ENCODE measurements at regions not wholly inside any gene's neighbourhood (a gene's known extent, or its start where the extent isn't known, plus 50 kb on each side); places are given as distances from the start of the nearest gene placed in this dataset.

DNA sequence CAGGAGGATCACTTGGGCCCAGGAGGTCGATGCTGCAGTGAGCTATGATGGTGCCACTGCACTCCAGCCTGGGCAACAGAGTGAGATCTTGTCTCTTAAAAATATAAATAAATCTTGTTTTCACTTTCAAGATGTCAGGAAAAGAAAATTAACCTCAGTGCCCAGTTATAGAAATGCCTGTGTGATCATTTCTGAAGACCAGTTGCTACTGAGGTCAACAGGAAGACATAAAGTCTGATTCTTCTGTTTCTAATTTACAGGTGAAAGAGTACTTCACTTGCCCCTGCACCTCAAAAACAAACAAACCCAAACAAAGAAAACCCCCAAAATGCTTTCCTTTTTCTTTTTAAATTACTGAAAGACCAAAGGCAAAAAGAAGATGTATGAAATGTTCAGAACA is 174.3 kb upstream of the NBEA start:
- no peaks in the 10 kb centered on the region for H3K36me3 ChIP-seq (ENCODE audit: control insufficient read depth in 1 of 2, insufficient read depth in 2 of 2, low read length in 2 of 2)
- H3K18ac ChIP-seq (ENCODE audit: low read length) = no peak overlapping the region
- no peaks in the 10 kb centered on the region for H3K4me1 ChIP-seq (ENCODE audit: control insufficient read depth in 1 of 2, insufficient read depth in 2 of 2, low read length in 2 of 2)

DNA sequence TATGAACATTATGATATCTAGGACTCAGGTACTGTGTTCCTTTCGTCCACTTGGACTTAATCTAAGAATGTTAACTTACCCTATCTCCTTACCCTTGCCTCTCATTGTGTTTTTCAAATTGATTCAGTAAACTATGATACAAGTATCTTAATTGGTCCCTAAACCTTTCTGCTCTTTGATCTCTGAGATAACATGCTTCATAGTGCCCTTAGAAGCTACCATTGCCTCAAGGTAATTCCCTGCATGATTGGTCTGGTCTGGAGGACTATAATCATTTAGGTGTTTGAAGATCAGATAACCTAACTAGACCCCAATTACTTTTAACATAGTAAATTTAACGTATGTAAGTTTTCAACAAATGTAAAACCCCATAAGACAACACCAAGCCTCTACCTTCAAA is 169.9 kb upstream of the NBEA start:
- no peak overlapping the region for H3K4ac ChIP-seq (ENCODE audit: low read depth, low read length)
- H3K36me3 ChIP-seq (ENCODE audit: control insufficient read depth in 1 of 2, insufficient read depth in 2 of 2, low read length in 2 of 2) = no peaks in the 10 kb centered on the region
- no peaks in the 10 kb centered on the region for H3K4me1 ChIP-seq (ENCODE audit: control insufficient read depth in 1 of 2, insufficient read depth in 2 of 2, low read length in 2 of 2)
- no peak overlapping the region for H2BK5ac ChIP-seq (ENCODE audit: low read depth, low read length, poor library complexity)
- H2BK12ac ChIP-seq (ENCODE audit: low read length) = no peak overlapping the region
- H3K14ac ChIP-seq (ENCODE audit: low read length) = no peak overlapping the region
- H3K79me1 ChIP-seq (ENCODE audit: low read length) = no peaks in the 10 kb centered on the region
- H3K18ac ChIP-seq (ENCODE audit: low read length) = no peak overlapping the region
- no peaks in the 10 kb centered on the region for H3K27me3 ChIP-seq (ENCODE audit: insufficient read depth, low read length)
- no CpG with 5 or more reads among the region's 2 CpGs for WGBS (ENCODE audit: extremely low coverage, insufficient coverage, insufficient read length)
- H2AK5ac ChIP-seq (ENCODE audit: low read length) = no peak overlapping the region
- H4K91ac ChIP-seq (ENCODE audit: low read depth, low read length) = no peak overlapping the region
- H4K8ac ChIP-seq (ENCODE audit: low read depth, low read length) = no peak overlapping the region
- no peak overlapping the region for H3K4me3 ChIP-seq (ENCODE audit: low read depth, low read length)
- no peaks in the 10 kb centered on the region for H3K9me3 ChIP-seq (ENCODE audit: insufficient read depth, low read depth, low read length)
- H3K23ac ChIP-seq (ENCODE audit: low read length) = no peak overlapping the region
- no peak overlapping the region for H3K27ac ChIP-seq (ENCODE audit: low read depth, low read length)
- H2AFZ ChIP-seq (ENCODE audit: insufficient read depth, low read length, poor library complexity) = no peak overlapping the region
- H2BK120ac ChIP-seq (ENCODE audit: insufficient read depth, low read length, poor library complexity) = no peak overlapping the region
- H3K79me2 ChIP-seq (ENCODE audit: control insufficient read depth, insufficient read depth, low read length, poor library complexity) = no peaks in the 10 kb centered on the region
- H3K9ac ChIP-seq (ENCODE audit: low read length) = no peak overlapping the region
- H4K12ac ChIP-seq (ENCODE audit: low read depth, low read length) = no peak overlapping the region
- DNase-seq = no peak
- no peak overlapping the region for H3K4me2 ChIP-seq (ENCODE audit: low read length)

More for the DNA sequence above, 174.3 kb upstream of the NBEA start:
- peaks cover 3% of the 10 kb centered on the region for H3K79me1 ChIP-seq (ENCODE audit: low read length)
- no peak overlapping the region for H2BK5ac ChIP-seq (ENCODE audit: low read depth, low read length, poor library complexity)
- peaks cover 2% of the 10 kb centered on the region for H3K9me3 ChIP-seq (ENCODE audit: insufficient read depth, low read depth, low read length)
- no peak overlapping the region for H2AFZ ChIP-seq (ENCODE audit: insufficient read depth, low read length, poor library complexity)
- H4K12ac ChIP-seq (ENCODE audit: low read depth, low read length) = no peak overlapping the region
- no peak overlapping the region for H4K8ac ChIP-seq (ENCODE audit: low read depth, low read length)
- H3K4me3 ChIP-seq (ENCODE audit: low read depth, low read length) = no peak overlapping the region
- H3K23ac ChIP-seq (ENCODE audit: low read length) = no peak overlapping the region
- no peak overlapping the region for H3K4ac ChIP-seq (ENCODE audit: low read depth, low read length)
- no peak overlapping the region for H2BK12ac ChIP-seq (ENCODE audit: low read length)
- no peak overlapping the region for H3K9ac ChIP-seq (ENCODE audit: low read length)
- no peaks in the 10 kb centered on the region for H3K27me3 ChIP-seq (ENCODE audit: insufficient read depth, low read length)
- no peak overlapping the region for H3K14ac ChIP-seq (ENCODE audit: low read length)
- H2AK5ac ChIP-seq (ENCODE audit: low read length) = no peak overlapping the region
- no peak overlapping the region for H3K4me2 ChIP-seq (ENCODE audit: low read length)
- no peaks in the 10 kb centered on the region for H3K79me2 ChIP-seq (ENCODE audit: control insufficient read depth, insufficient read depth, low read length, poor library complexity)
- no peak overlapping the region for H2BK120ac ChIP-seq (ENCODE audit: insufficient read depth, low read length, poor library complexity)
- no peak overlapping the region for H3K27ac ChIP-seq (ENCODE audit: low read depth, low read length)
- H4K91ac ChIP-seq (ENCODE audit: low read depth, low read length) = no peak overlapping the region
- no peak for DNase-seq
- no CpG with 5 or more reads among the region's 1 CpG for WGBS (ENCODE audit: extremely low coverage, insufficient coverage, insufficient read length)

DNA sequence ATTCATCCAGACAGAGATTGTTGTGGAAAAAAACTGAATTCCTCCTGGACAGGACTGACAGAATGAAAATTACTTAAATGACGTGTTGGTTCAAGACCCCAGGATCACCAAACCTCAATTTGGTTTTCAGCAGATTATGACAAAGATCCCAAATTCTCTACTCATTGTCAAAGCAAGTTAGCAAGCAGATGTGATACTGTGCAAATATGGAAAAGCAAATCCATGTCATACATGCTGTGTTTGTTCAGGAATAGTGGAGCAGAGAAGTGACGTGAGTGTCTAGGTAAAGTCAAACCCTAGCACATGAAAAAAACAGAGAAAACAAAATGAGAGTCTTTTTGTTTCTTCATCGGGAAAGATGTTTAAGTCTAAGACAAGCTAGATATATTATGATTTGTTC is 169.2 kb upstream of the NBEA start:
- no CpG with 5 or more reads among the region's 3 CpGs for WGBS (ENCODE audit: extremely low coverage, insufficient coverage, insufficient read length)
- Histone ChIP-seq H3K9me3 (ENCODE audit: insufficient read depth, low read depth, low read length) (no peaks in the 10 kb centered on the region), H3K4me1 (ENCODE audit: control insufficient read depth in 1 of 2, insufficient read depth in 2 of 2, low read length in 2 of 2) (no peaks in the 10 kb centered on the region), H3K23ac (ENCODE audit: low read length) (no peak overlapping the region), H3K27me3 (ENCODE audit: insufficient read depth, low read length) (no peaks in the 10 kb centered on the region), H2BK12ac (ENCODE audit: low read length) (no peak overlapping the region), H4K91ac (ENCODE audit: low read depth, low read length) (no peak overlapping the region), H3K36me3 (ENCODE audit: control insufficient read depth in 1 of 2, insufficient read depth in 2 of 2, low read length in 2 of 2) (no peaks in the 10 kb centered on the region), H4K12ac (ENCODE audit: low read depth, low read length) (no peak overlapping the region), H2AFZ (ENCODE audit: insufficient read depth, low read length, poor library complexity) (no peak overlapping the region), H3K14ac (ENCODE audit: low read length) (no peak overlapping the region), H3K27ac (ENCODE audit: low read depth, low read length) (no peak overlapping the region), H3K4me2 (ENCODE audit: low read length) (no peak overlapping the region), H2AK5ac (ENCODE audit: low read length) (no peak overlapping the region), H3K79me1 (ENCODE audit: low read length) (no peaks in the 10 kb centered on the region), H4K8ac (ENCODE audit: low read depth, low read length) (no peak overlapping the region), H3K4ac (ENCODE audit: low read depth, low read length) (no peak overlapping the region), H3K18ac (ENCODE audit: low read length) (no peak overlapping the region), H2BK120ac (ENCODE audit: insufficient read depth, low read length, poor library complexity) (no peak overlapping the region), H3K79me2 (ENCODE audit: control insufficient read depth, insufficient read depth, low read length, poor library complexity) (no peaks in the 10 kb centered on the region), H3K9ac (ENCODE audit: low read length) (no peak overlapping the region), H3K4me3 (ENCODE audit: low read depth, low read length) (no peak overlapping the region), H2BK5ac (ENCODE audit: low read depth, low read length, poor library complexity) (no peak overlapping the region)
- no peak for DNase-seq

DNA sequence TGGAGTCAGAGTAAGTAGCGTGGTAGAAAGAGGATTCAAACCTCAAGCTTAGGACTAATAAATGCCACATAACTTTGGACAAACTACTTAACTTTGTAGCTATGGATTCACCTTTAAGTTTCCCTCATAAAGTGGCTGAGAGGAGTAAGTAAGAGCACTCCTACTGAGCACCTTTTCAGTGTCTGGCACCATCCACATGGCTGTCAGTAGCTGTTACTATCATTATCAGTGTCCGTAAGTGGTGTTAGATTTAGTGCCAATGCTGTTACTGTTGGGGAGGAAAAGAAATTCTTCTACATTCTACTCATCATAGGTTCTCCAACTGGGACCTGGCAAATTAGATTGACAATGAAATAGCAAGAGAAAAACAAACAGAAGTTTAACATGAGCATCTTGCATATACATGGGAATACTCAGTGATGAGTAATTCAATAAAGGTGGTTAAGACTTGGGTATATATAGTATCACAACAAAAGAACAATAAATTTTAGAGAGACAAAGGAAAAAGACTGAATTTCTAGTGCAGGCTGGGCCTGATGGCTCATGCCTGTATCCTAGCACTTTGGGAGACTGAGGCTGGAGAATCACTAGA is 165.6 kb upstream of the NBEA start:
- H3K9ac ChIP-seq (ENCODE audit: low read length) = no peak overlapping the region
- no peak overlapping the region for H4K91ac ChIP-seq (ENCODE audit: low read depth, low read length)
- H3K23ac ChIP-seq (ENCODE audit: low read length) = no peak overlapping the region
- no peak overlapping the region for H2BK5ac ChIP-seq (ENCODE audit: low read depth, low read length, poor library complexity)
- no peak overlapping the region for H2BK120ac ChIP-seq (ENCODE audit: insufficient read depth, low read length, poor library complexity)
- WGBS (ENCODE audit: extremely low coverage, insufficient coverage, insufficient read length) = no CpG with 5 or more reads among the region's 2 CpGs
- H4K8ac ChIP-seq (ENCODE audit: low read depth, low read length) = no peak overlapping the region
- no peak overlapping the region for H3K4me3 ChIP-seq (ENCODE audit: low read depth, low read length)
- DNase-seq = no peak
- H3K79me2 ChIP-seq (ENCODE audit: control insufficient read depth, insufficient read depth, low read length, poor library complexity) = no peaks in the 10 kb centered on the region
- no peak overlapping the region for H3K14ac ChIP-seq (ENCODE audit: low read length)
- no peak overlapping the region for H3K4ac ChIP-seq (ENCODE audit: low read depth, low read length)
- H3K18ac ChIP-seq (ENCODE audit: low read length) = no peak overlapping the region
- no peaks in the 10 kb centered on the region for H3K4me1 ChIP-seq (ENCODE audit: control insufficient read depth in 1 of 2, insufficient read depth in 2 of 2, low read length in 2 of 2)
- no peak overlapping the region for H2AK5ac ChIP-seq (ENCODE audit: low read length)
- no peak overlapping the region for H4K12ac ChIP-seq (ENCODE audit: low read depth, low read length)
- no peaks in the 10 kb centered on the region for H3K79me1 ChIP-seq (ENCODE audit: low read length)
- H3K4me2 ChIP-seq (ENCODE audit: low read length) = no peak overlapping the region
- no peaks in the 10 kb centered on the region for H3K36me3 ChIP-seq (ENCODE audit: control insufficient read depth in 1 of 2, insufficient read depth in 2 of 2, low read length in 2 of 2)
- H3K9me3 ChIP-seq (ENCODE audit: insufficient read depth, low read depth, low read length) = no peaks in the 10 kb centered on the region
- H3K27ac ChIP-seq (ENCODE audit: low read depth, low read length) = no peak overlapping the region
- H2AFZ ChIP-seq (ENCODE audit: insufficient read depth, low read length, poor library complexity) = no peak overlapping the region
- H2BK12ac ChIP-seq (ENCODE audit: low read length) = no peak overlapping the region
- H3K27me3 ChIP-seq (ENCODE audit: insufficient read depth, low read length) = no peaks in the 10 kb centered on the region

Data from trophoblast cell (in vitro differentiated cells and primary cell).